M059J (cell line): ENCODE measurements at regions not wholly inside any gene's neighbourhood (a gene's known extent, or its start where the extent isn't known, plus 50 kb on each side); places are given as distances from the start of the nearest gene placed in this dataset.

Experiments used
- DNase-seq: peaks from one replicate; pipeline ENCODE4 v3.0.0-alpha.2; 2012; ENCODE audit warnings: low read depth

- no peak for DNase-seq
Measured at GRCh38 chr10:126847666-126848065, 57.6 kb upstream of the DOCK1 start.

- no peak for DNase-seq
Measured at GRCh38 chr10:126849646-126850045, 55.6 kb upstream of the DOCK1 start.

GRCh38 chr10:126851414-126852108 is 53.7 kb upstream of the DOCK1 start:
- DNase-seq: no peak

GRCh38 chr10:126854726-126855495 is 50.3 kb upstream of the DOCK1 start:
- DNase-seq: no peak
